Mesothelial cell of epicardium (in vitro differentiated cells): ENCODE measurements at regions not wholly inside any gene's neighbourhood (a gene's known extent, or its start where the extent isn't known, plus 50 kb on each side); places are given as distances from the start of the nearest gene placed in this dataset.
A peak's percentile ranks its signal among the peaks of the same experiment; 100 is the strongest.
"Not testable (repeated sequence)": the region's sequence is repeated elsewhere in the genome, so short reads cannot be mapped to it uniquely, and the experiment has no call there.

Source experiments
- DNase-seq, 2 experiments: peaks; one replicate each; pipeline ENCODE4 v3.0.0; 2021; ENCODE audit warnings: low spot score in 2 of 2; ENCODE audit not compliant: unreplicated experiment in 2 of 2
- H3K27ac Mint-ChIP-seq: 2 replicates; pipeline ENCODE4 v1.8.0; 2021; ENCODE audit warnings: mixed read lengths
- H3K27me3 Mint-ChIP-seq: 2 replicates; pipeline ENCODE4 v1.8.0; 2021; ENCODE audit warnings: low read depth, mixed read lengths
- H3K36me3 Mint-ChIP-seq: 2 replicates; pipeline ENCODE4 v1.8.0; 2021; ENCODE audit warnings: mixed read lengths
- H3K4me1 Mint-ChIP-seq: 2 replicates; pipeline ENCODE4 v1.8.0; 2021; ENCODE audit warnings: mixed read lengths
- H3K4me3 Mint-ChIP-seq: 2 replicates; pipeline ENCODE4 v1.8.0; 2021; ENCODE audit warnings: mild to moderate bottlenecking, moderate library complexity, mixed read lengths
- H3K9me3 Mint-ChIP-seq: 2 replicates; pipeline ENCODE4 v1.8.0; 2021; ENCODE audit warnings: mixed read lengths
- CTCF ChIP-seq: fragments of 200-600 bp; sonication (generic); IDR thresholded peaks from one replicate; pipeline ENCODE4 v1.5.0; 2021; ENCODE audit warnings: antibody characterized with exemption; ENCODE audit not compliant: unreplicated experiment

- H3K9me3 Mint-ChIP-seq, H3K4me3 Mint-ChIP-seq, H3K4me1 Mint-ChIP-seq, H3K27me3 Mint-ChIP-seq, H3K36me3 Mint-ChIP-seq, DNase-seq, H3K27ac Mint-ChIP-seq: not testable (repeated sequence)
These were observed 373.4 kb downstream of the GOLGA6L6 start for GRCh38 chr15:20168221-20168620.

- H3K27ac Mint-ChIP-seq, H3K27me3 Mint-ChIP-seq, H3K36me3 Mint-ChIP-seq, H3K9me3 Mint-ChIP-seq, H3K4me1 Mint-ChIP-seq, DNase-seq, H3K4me3 Mint-ChIP-seq: not testable (repeated sequence)
These were observed 388.1 kb downstream of the GOLGA6L6 start for GRCh38 chr15:20153528-20153927.

GRCh38 chr15:20148679-20149078 lies 392.9 kb downstream of the GOLGA6L6 start:
- H3K27me3 Mint-ChIP-seq, H3K4me3 Mint-ChIP-seq, H3K27ac Mint-ChIP-seq, H3K9me3 Mint-ChIP-seq, DNase-seq, H3K4me1 Mint-ChIP-seq, H3K36me3 Mint-ChIP-seq: not testable (repeated sequence)

- not testable (repeated sequence) for H3K36me3 Mint-ChIP-seq, H3K9me3 Mint-ChIP-seq, H3K4me1 Mint-ChIP-seq, DNase-seq, H3K27ac Mint-ChIP-seq, H3K27me3 Mint-ChIP-seq, H3K4me3 Mint-ChIP-seq
These were observed 393.6 kb downstream of the GOLGA6L6 start for GRCh38 chr15:20148008-20148407.

- not testable (repeated sequence) for H3K27me3 Mint-ChIP-seq, H3K9me3 Mint-ChIP-seq, DNase-seq, H3K4me3 Mint-ChIP-seq, H3K36me3 Mint-ChIP-seq, H3K27ac Mint-ChIP-seq, H3K4me1 Mint-ChIP-seq
These were observed 397.1 kb downstream of the GOLGA6L6 start for GRCh38 chr15:20144333-20145036.

- not testable (repeated sequence) for H3K9me3 Mint-ChIP-seq, H3K36me3 Mint-ChIP-seq, DNase-seq, H3K27me3 Mint-ChIP-seq, H3K4me1 Mint-ChIP-seq, H3K27ac Mint-ChIP-seq, H3K4me3 Mint-ChIP-seq
These were observed 398.7 kb downstream of the GOLGA6L6 start for GRCh38 chr15:20142906-20143305.

GRCh38 chr15:20142410-20142809 lies 399.2 kb downstream of the GOLGA6L6 start:
- DNase-seq, H3K4me3 Mint-ChIP-seq, H3K4me1 Mint-ChIP-seq, H3K36me3 Mint-ChIP-seq, H3K27me3 Mint-ChIP-seq, H3K27ac Mint-ChIP-seq, H3K9me3 Mint-ChIP-seq: not testable (repeated sequence)

GRCh38 chr15:20124668-20125067 lies 416.9 kb downstream of the GOLGA6L6 start:
- H3K4me3 Mint-ChIP-seq, H3K36me3 Mint-ChIP-seq, H3K9me3 Mint-ChIP-seq, H3K27me3 Mint-ChIP-seq, H3K27ac Mint-ChIP-seq, H3K4me1 Mint-ChIP-seq, DNase-seq: not testable (repeated sequence)

GRCh38 chr15:20106026-20106425 lies 435.6 kb downstream of the GOLGA6L6 start:
- no peaks in the 10 kb centered on the region for H3K27me3 Mint-ChIP-seq
- H3K4me3 Mint-ChIP-seq = no peak overlapping the region
- no peaks in the 10 kb centered on the region for H3K4me1 Mint-ChIP-seq
- no peak overlapping the region for H3K27ac Mint-ChIP-seq
- no peaks in the 10 kb centered on the region for H3K36me3 Mint-ChIP-seq
- TF ChIP-seq CTCF = no peak
- peak in 1 of 2 experiments; percentile 23 for DNase-seq
- no peaks in the 10 kb centered on the region for H3K9me3 Mint-ChIP-seq

GRCh38 chr15:20105011-20105990 lies 436.3 kb downstream of the GOLGA6L6 start:
- not testable (repeated sequence) for H3K36me3 Mint-ChIP-seq, DNase-seq, H3K4me3 Mint-ChIP-seq, H3K27ac Mint-ChIP-seq, H3K27me3 Mint-ChIP-seq, H3K4me1 Mint-ChIP-seq, H3K9me3 Mint-ChIP-seq

- H3K27me3 Mint-ChIP-seq, H3K27ac Mint-ChIP-seq, H3K4me1 Mint-ChIP-seq, H3K4me3 Mint-ChIP-seq, H3K9me3 Mint-ChIP-seq, H3K36me3 Mint-ChIP-seq: not testable (repeated sequence)
- peak in 1 of 2 experiments; percentile 27 for DNase-seq
These were observed 437.0 kb downstream of the GOLGA6L6 start for GRCh38 chr15:20104551-20104950.

- not testable (repeated sequence) for H3K9me3 Mint-ChIP-seq, H3K27me3 Mint-ChIP-seq, H3K36me3 Mint-ChIP-seq, H3K4me1 Mint-ChIP-seq, H3K4me3 Mint-ChIP-seq, H3K27ac Mint-ChIP-seq
- DNase-seq = peak; percentile 40 to 60
These were observed 438.7 kb downstream of the GOLGA6L6 start for GRCh38 chr15:20102862-20103261.

GRCh38 chr15:20102209-20102608 lies 439.4 kb downstream of the GOLGA6L6 start:
- not testable (repeated sequence) for H3K36me3 Mint-ChIP-seq, H3K4me1 Mint-ChIP-seq
- peak; percentile 23 to 56 for DNase-seq

More at GRCh38 chr15:20102209-20102608, 439.4 kb downstream of the GOLGA6L6 start:
- not testable (repeated sequence) for H3K4me3 Mint-ChIP-seq, H3K9me3 Mint-ChIP-seq, H3K27me3 Mint-ChIP-seq, H3K27ac Mint-ChIP-seq
